Small intestine (tissue), 7 donors: ENCODE measurements at regions not wholly inside any gene's neighbourhood (a gene's known extent, or its start where the extent isn't known, plus 50 kb on each side); places are given as distances from the start of the nearest gene placed in this dataset.

Experiments
- DNase-seq, 2 donors: peaks; one replicate each; pipeline versions ENCODE4 v3.0.0 to v3.0.0-alpha.2; 2013
- FAIRE-seq: peaks from 2 replicates; lab custom pipeline; 2012; peaks lifted over from hg19 to GRCh38; lab: Jason Lieb, UNC
- H3K27ac ChIP-seq, 3 donors: one replicate each; pipeline ENCODE4 v1.5.1; 2013; ENCODE audit warnings: low read length in 2 of 3, mild to moderate bottlenecking in 2 of 3, control low read depth in 1 of 3, inconsistent platforms in 1 of 3, low read depth in 1 of 3, moderate library complexity in 1 of 3
- H3K27me3 ChIP-seq, 3 donors: one replicate each; pipeline ENCODE4 v1.6.1; 2013; ENCODE audit warnings: low read length in 3 of 3, inconsistent platforms in 1 of 3; ENCODE audit not compliant: control insufficient read depth in 3 of 3, insufficient read depth in 3 of 3
- H3K36me3 ChIP-seq, 3 donors: one replicate each; pipeline ENCODE4 v1.6.1; 2013; ENCODE audit warnings: low read length in 3 of 3, inconsistent platforms in 1 of 3, low read depth in 1 of 3, mild to moderate bottlenecking in 1 of 3, moderate library complexity in 1 of 3; ENCODE audit not compliant: control insufficient read depth in 3 of 3, insufficient read depth in 2 of 3
- H3K4me1 ChIP-seq, 3 donors: one replicate each; pipeline ENCODE4 v1.6.1; 2013; ENCODE audit warnings: low read length in 2 of 3, inconsistent platforms in 1 of 3, low read depth in 1 of 3, mild to moderate bottlenecking in 1 of 3, moderate library complexity in 1 of 3; ENCODE audit not compliant: control insufficient read depth in 3 of 3, insufficient read depth in 2 of 3
- H3K4me3 ChIP-seq, 3 donors: one replicate each; pipeline ENCODE4 v1.5.1; 2013; ENCODE audit warnings: low read length in 3 of 3, control low read depth in 1 of 3, inconsistent platforms in 1 of 3, low read depth in 1 of 3, mild to moderate bottlenecking in 1 of 3, moderate library complexity in 1 of 3
- H3K9me3 ChIP-seq, 2 donors: one replicate each; pipeline ENCODE4 v1.6.1; 2013; ENCODE audit warnings: low read depth in 1 of 2, low read length in 1 of 2; ENCODE audit not compliant: control insufficient read depth in 2 of 2, insufficient read depth in 1 of 2
- WGBS, 3 donors: extraction: QIAGEN DNeasy Blood & Tissue Kit; methylation state at CpG; one replicate each; pipeline ENCODE4 v1.1.7; 2013; 5-methylcytosine and 5-hydroxymethylcytosine counted together
- donor health status: healthy with polysubstance abuse.
- donor health status: control.
- donor health status: control.
- donor health status: Bipolar disorder and iron deficiency.
- donor health status: healthy.

DNA sequence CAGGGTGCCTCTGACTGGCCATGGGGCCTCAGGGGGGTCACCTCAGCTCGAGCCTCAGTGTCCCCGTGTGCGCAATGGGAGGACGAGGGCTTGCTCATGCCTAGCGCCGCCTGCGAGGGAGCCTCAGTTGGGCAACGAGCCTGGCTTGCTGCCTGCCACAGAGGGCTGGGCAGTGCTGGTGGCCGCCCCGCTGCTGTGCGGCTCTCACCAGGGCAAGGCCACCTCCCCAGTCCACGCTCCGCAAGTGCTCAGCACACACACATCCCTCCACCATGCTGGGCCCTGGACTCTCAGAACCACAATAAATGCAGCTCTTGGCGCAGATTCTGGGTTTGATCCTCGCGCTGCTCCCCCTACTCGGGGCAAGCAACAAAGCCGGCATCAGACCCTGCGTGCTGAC lies 76.2 kb downstream of the ENGASE start:
- no peaks in the 10 kb centered on the region for H3K36me3 ChIP-seq
- no peak overlapping the region for H3K27ac ChIP-seq
- H3K4me3 ChIP-seq, result no peak overlapping the region
- 72 to 75% (median 74%) methylated on average over 16 to 19 of the region's 19 CpGs for whole genome bisulfite sequencing, 3 donors
- H3K9me3 ChIP-seq, result no peaks in the 10 kb centered on the region
- DNase-seq (no peak), FAIRE-seq (no peak)
- peaks cover 0 to 5% (median 4%) of the 10 kb centered on the region in 3 donors for H3K27me3 ChIP-seq
- H3K4me1 ChIP-seq, result no peaks in the 10 kb centered on the region

DNA sequence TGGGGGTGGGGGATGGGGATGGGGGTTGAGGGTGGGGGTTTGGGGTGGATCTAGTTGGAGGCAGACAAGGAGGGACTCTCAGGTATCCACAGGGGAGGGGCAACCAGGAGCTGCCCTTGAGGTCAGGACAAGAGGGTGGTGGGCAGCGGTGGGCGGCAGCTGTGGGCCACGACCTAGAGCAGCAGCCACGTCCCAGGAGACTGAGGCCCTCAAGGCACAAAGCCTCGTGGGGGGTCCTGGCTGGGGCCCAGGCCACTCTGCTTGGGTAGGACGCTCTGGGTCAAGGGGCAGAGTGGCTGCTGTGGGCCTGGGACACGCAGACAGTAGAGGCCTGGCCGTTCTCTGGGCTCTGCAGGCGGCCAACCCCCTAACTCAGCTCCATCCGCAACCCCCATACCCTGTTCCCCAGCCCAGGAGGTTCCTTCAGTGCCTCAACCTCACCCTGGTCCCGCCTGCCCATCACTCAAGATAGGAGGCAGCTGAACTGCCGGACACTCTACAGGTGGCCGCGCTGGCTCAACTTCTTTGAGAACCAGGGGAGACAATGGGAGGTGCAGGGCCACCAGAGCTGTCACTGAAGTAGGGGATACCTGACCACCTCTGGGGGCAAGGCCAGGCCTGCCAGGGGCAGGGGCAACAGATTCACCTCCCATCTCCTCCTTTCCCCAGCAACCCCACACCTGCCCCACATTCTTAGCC lies 75.6 kb downstream of the ENGASE start:
- Histone ChIP-seq H3K27ac (no peak overlapping the region), H3K27me3 (peaks cover 0 to 5% (median 4%) of the 10 kb centered on the region in 3 donors), H3K9me3 (no peaks in the 10 kb centered on the region), H3K4me3 (no peak overlapping the region), H3K4me1 (no peaks in the 10 kb centered on the region), H3K36me3 (no peaks in the 10 kb centered on the region)
- 53 to 69% (median 60%) methylated on average over 13 to 14 of the region's 14 CpGs for WGBS, 3 donors
- DNase-seq (no peak), FAIRE-seq (no peak)

DNA sequence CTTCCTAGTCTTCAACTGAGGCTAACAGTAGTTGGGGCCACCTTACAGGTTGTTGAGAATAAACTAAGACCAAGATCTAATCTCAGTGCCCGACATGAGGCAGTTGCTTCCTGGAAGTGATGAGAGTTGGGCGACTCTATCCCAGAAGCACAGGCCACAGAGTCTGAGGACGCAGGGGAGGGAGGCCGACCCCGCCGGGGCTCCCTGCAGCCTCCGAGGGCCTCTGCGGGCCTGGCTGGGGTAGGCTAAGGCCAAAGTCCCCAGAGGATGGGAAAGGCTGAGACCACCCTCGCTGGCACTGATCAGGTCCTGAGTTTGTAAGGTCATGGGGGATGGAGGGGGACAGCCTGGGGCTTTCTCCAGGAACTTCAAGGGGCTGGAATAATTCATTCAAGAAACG lies 74.0 kb downstream of the ENGASE start:
- H3K27me3 ChIP-seq, result peaks cover 0 to 8% (median 4%) of the 10 kb centered on the region in 3 donors
- FAIRE-seq (no peak), DNase-seq (no peak)
- H3K9me3 ChIP-seq, result no peaks in the 10 kb centered on the region
- H3K36me3 ChIP-seq, result no peaks in the 10 kb centered on the region
- WGBS, 3 donors, result 63 to 77% (median 65%) methylated on average over 10 of the region's 10 CpGs
- no peak overlapping the region for H3K27ac ChIP-seq
- H3K4me1 ChIP-seq, result no peaks in the 10 kb centered on the region
- H3K4me3 ChIP-seq, result no peak overlapping the region

DNA sequence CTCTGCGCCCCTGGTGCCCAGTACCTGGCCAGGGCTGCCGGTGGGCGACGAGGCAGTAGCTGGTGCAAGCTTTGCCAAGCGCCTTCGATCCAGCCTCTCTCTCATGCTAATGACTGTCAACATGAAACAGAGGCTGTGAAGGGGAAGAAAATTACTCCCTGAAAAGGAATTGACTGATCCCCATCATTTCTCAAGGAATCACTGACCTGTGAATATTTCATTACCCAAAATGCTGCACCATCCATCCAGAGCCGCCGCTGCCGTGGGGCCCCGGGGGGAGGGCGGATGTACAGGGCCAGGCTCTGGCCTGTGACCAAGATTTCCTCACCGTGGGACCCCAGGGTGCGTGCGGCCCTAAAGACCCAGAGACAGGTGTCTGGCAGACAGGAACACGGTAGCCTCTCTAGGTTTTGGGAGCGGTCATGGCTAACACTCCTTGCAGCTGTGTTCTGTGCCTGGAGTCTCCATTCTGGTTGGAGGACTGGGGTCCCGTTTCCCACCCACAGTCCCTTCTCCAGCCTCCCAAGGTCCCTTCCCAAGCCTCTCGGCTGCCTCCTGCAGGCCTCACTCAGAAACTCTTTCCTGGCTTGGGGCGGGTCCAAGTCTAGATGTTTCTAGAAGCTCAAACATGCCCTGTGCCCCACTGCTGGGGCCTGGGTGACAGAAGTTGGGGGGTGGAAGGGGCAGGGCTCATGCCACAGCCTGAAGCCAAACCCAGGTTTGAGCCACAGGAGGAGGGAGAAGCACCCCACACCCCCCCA lies 73.3 kb downstream of the ENGASE start:
- peaks cover 0 to 5% (median 2%) of the 10 kb centered on the region in 3 donors for H3K27me3 ChIP-seq
- FAIRE-seq (no peak), DNase-seq (no peak)
- no peaks in the 10 kb centered on the region for H3K4me1 ChIP-seq
- no peak overlapping the region for H3K4me3 ChIP-seq
- H3K9me3 ChIP-seq, result no peaks in the 10 kb centered on the region
- 77 to 86% (median 80%) methylated on average over 19 of the region's 19 CpGs for WGBS, 3 donors
- no peaks in the 10 kb centered on the region for H3K36me3 ChIP-seq
- no peak overlapping the region for H3K27ac ChIP-seq

- Histone ChIP-seq H3K36me3 (no peaks in the 10 kb centered on the region), H3K4me3 (no peak overlapping the region), H3K27me3 (peaks cover 0 to 15% (median 6%) of the 10 kb centered on the region in 3 donors), H3K9me3 (no peaks in the 10 kb centered on the region), H3K27ac (no peak overlapping the region), H3K4me1 (no peaks in the 10 kb centered on the region)
- 23 to 59% (median 32%) methylated on average over 5 of the region's 5 CpGs for WGBS, 3 donors
- no peak for DNase-seq
- FAIRE-seq, result no peak
Observed at GRCh38 chr17:79146562-79146961, 71.9 kb downstream of the ENGASE start.

DNA sequence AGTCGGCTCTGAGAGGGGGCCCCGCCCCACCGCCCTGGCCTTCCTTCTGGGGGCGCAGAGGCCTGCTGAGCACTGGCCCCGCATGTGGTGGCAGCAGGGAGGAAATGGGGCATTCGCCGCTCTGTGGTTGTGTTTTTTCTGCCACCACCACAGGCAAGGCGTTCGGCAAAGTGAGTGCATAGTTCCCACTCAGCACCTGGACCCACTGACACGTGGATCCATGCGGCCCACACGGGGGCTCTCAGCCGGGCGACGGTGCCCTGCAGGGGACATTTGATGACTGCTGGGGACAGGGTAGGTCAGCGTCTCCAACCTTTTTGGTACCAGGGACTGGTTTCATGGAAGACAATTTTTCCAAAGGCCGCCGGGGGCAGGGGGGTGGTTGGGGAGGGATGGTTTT lies 70.9 kb downstream of the ENGASE start:
- Histone ChIP-seq H3K9me3 (no peaks in the 10 kb centered on the region), H3K4me3 (no peak overlapping the region), H3K4me1 (no peaks in the 10 kb centered on the region), H3K27me3 (peaks cover 0 to 16% (median 7%) of the 10 kb centered on the region in 3 donors), H3K27ac (no peak overlapping the region), H3K36me3 (no peaks in the 10 kb centered on the region)
- FAIRE-seq (no peak), DNase-seq (no peak)
- 79 to 88% (median 84%) methylated on average over 17 to 18 of the region's 18 CpGs for WGBS, 3 donors

DNA sequence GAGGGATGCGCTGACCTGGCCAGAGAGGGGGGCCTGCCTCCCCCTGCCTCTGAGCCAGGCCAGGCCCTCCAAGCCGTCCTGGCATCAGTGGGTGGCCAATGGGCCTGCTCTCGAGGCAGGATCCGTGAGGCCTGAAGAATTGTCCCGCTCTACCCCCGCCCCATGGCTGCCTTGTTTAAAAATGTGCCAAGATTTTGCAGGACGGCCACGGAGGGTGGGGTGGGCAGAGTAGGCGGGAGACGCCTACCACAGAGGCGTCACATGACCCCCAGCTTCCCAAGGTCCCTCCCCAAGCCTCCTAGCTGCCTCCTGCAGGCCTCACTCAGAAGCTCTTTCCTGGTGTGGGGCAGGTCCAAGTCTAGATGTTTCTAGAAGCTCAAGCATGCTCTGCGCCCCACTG lies 69.5 kb downstream of the ENGASE start:
- no peaks in the 10 kb centered on the region for H3K9me3 ChIP-seq

DNA sequence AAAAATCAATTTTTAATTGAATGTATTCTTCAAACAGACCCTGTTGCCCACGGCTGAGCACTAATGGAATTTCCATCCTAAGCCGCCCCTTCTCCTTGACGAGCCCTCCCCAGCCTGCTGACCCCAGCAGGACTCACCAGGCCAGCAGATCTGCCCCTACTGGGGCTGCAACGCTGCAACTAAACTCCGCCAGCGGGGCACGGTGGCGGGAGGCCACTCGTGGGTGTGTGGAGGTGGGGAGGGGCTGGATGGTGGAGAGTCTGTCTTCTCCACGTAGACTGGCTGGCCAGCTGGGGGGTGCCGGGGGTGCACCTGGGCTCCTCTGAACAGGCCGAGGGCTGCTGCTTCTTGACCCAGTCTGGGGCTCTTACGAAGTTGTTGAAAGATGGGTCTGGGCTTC lies 67.8 kb downstream of the ENGASE start:
- Histone ChIP-seq H3K9me3 (no peaks in the 10 kb centered on the region), H3K4me1 (no peaks in the 10 kb centered on the region), H3K36me3 (no peaks in the 10 kb centered on the region), H3K4me3 (no peak overlapping the region), H3K27ac (no peak overlapping the region), H3K27me3 (peaks cover 0 to 19% (median 10%) of the 10 kb centered on the region in 3 donors)
- WGBS, 3 donors, result 52 to 61% (median 57%) methylated on average over 13 of the region's 13 CpGs
- FAIRE-seq (no peak), DNase-seq (no peak)

More for the DNA sequence above, 69.5 kb downstream of the ENGASE start:
- Histone ChIP-seq H3K4me1 (no peaks in the 10 kb centered on the region), H3K27ac (no peak overlapping the region), H3K36me3 (no peaks in the 10 kb centered on the region), H3K4me3 (no peak overlapping the region), H3K27me3 (peaks cover 0 to 16% (median 10%) of the 10 kb centered on the region in 3 donors)
- no peak for DNase-seq
- WGBS, 3 donors, result 53 to 57% (median 54%) methylated on average over 12 of the region's 12 CpGs
- no peak for FAIRE-seq
